ENCODE measurements at regions not wholly inside any gene's neighbourhood (a gene's known extent, or its start where the extent isn't known, plus 50 kb on each side); places are given as distances from the start of the nearest gene placed in this dataset.

GRCh38 chr13:70432276-70432805 is 324.1 kb upstream of the KLHL1 start:
- H4K20me1 ChIP-seq (ENCODE audit: control insufficient read depth, extremely low read depth, insufficient read depth, low read length) = no peaks in the 10 kb centered on the region
- H3K9me3 ChIP-seq (ENCODE audit: control insufficient read depth, low read depth, low read length) = no peaks in the 10 kb centered on the region
- H3K27ac ChIP-seq (ENCODE audit: control insufficient read depth, insufficient read depth, low read length) = no peak overlapping the region
- H3K79me2 ChIP-seq (ENCODE audit: control insufficient read depth, insufficient read depth, low read length) = no peaks in the 10 kb centered on the region
- H2AFZ ChIP-seq (ENCODE audit: control insufficient read depth, low read length) = no peak overlapping the region
- no peak for FAIRE-seq
- H3K27me3 ChIP-seq (ENCODE audit: control insufficient read depth, extremely low read depth, insufficient read depth, low read length) = no peaks in the 10 kb centered on the region
- no peaks in the 10 kb centered on the region for H3K9me1 ChIP-seq (ENCODE audit: control insufficient read depth, extremely low read depth, insufficient read depth, low read length)
- TF ChIP-seq EZH2 (IDR thresholded peaks at IDR 0.05; ENCODE audit: low read length) (no peak), CTCF (optimal IDR thresholded peaks at IDR 0.05 in 1 of 3, IDR thresholded peaks at IDR 0.05 in 1 of 3, conservative IDR thresholded peaks at IDR 0.05 in 1 of 3; ENCODE audit: extremely low read depth in 1 of 3, insufficient read depth in 2 of 3, low read length in 3 of 3) (no peak)
- H3K4me1 ChIP-seq (ENCODE audit: control insufficient read depth, extremely low read depth, insufficient read depth, low read length) = no peaks in the 10 kb centered on the region
- DNase-seq (ENCODE audit: low read depth, low spot score) = no peak
- no peaks in the 10 kb centered on the region for H3K36me3 ChIP-seq (ENCODE audit: control insufficient read depth in 2 of 2, extremely low read depth in 1 of 2, insufficient read depth in 2 of 2, low read length in 2 of 2)
- H3K4me2 ChIP-seq (ENCODE audit: control insufficient read depth, extremely low read depth, insufficient read depth, low read depth, low read length) = no peak overlapping the region
- no peak overlapping the region for H3K4me3 ChIP-seq (ENCODE audit: control insufficient read depth in 2 of 3, extremely low read depth in 1 of 3, insufficient read depth in 2 of 3, low read depth in 1 of 3, low read length in 3 of 3)
- H3K9ac ChIP-seq (ENCODE audit: control insufficient read depth, extremely low read depth, insufficient read depth, low read length) = no peak overlapping the region
- dilution Hi-C loops (cut with MboI; ENCODE audit: extremely low pct_ligation_motif_present, low sequenced_read_pairs) = no loop called here

- Histone ChIP-seq H3K4me3 (ENCODE audit: control insufficient read depth in 2 of 3, extremely low read depth in 1 of 3, insufficient read depth in 2 of 3, low read depth in 1 of 3, low read length in 3 of 3) (no peak overlapping the region), H3K36me3 (ENCODE audit: control insufficient read depth in 2 of 2, extremely low read depth in 1 of 2, insufficient read depth in 2 of 2, low read length in 2 of 2) (no peaks in the 10 kb centered on the region), H3K27me3 (ENCODE audit: control insufficient read depth, extremely low read depth, insufficient read depth, low read length) (no peaks in the 10 kb centered on the region), H3K27ac (ENCODE audit: control insufficient read depth, insufficient read depth, low read length) (no peak overlapping the region), H3K4me1 (ENCODE audit: control insufficient read depth, extremely low read depth, insufficient read depth, low read length) (no peaks in the 10 kb centered on the region), H3K9me3 (ENCODE audit: control insufficient read depth, low read depth, low read length) (no peaks in the 10 kb centered on the region), H4K20me1 (ENCODE audit: control insufficient read depth, extremely low read depth, insufficient read depth, low read length) (no peaks in the 10 kb centered on the region), H3K4me2 (ENCODE audit: control insufficient read depth, extremely low read depth, insufficient read depth, low read depth, low read length) (no peak overlapping the region), H3K9me1 (ENCODE audit: control insufficient read depth, extremely low read depth, insufficient read depth, low read length) (no peaks in the 10 kb centered on the region), H2AFZ (ENCODE audit: control insufficient read depth, low read length) (no peak overlapping the region), H3K9ac (ENCODE audit: control insufficient read depth, extremely low read depth, insufficient read depth, low read length) (no peak overlapping the region), H3K79me2 (ENCODE audit: control insufficient read depth, insufficient read depth, low read length) (no peaks in the 10 kb centered on the region)
- dilution Hi-C loops (cut with MboI; ENCODE audit: extremely low pct_ligation_motif_present, low sequenced_read_pairs) = no loop called here
- no peak for FAIRE-seq
- DNase-seq (ENCODE audit: low read depth, low spot score) = no peak
- TF ChIP-seq EZH2 (IDR thresholded peaks at IDR 0.05; ENCODE audit: low read length) (no peak), CTCF (optimal IDR thresholded peaks at IDR 0.05 in 1 of 3, IDR thresholded peaks at IDR 0.05 in 1 of 3, conservative IDR thresholded peaks at IDR 0.05 in 1 of 3; ENCODE audit: extremely low read depth in 1 of 3, insufficient read depth in 2 of 3, low read length in 3 of 3) (no peak)
Observed at GRCh38 chr13:70430256-70430655, 322.0 kb upstream of the KLHL1 start.
